ENCODE measurements at regions not wholly inside any gene's neighbourhood (a gene's known extent, or its start where the extent isn't known, plus 50 kb on each side); places are given as distances from the start of the nearest gene placed in this dataset.

- Histone ChIP-seq H3K27me3 (ENCODE audit: insufficient read depth, low read depth, severe bottlenecking) (no peaks in the 10 kb centered on the region), H3K9me3 (ENCODE audit: severe bottlenecking) (no peaks in the 10 kb centered on the region), H3K27ac (peak overlapping the region; percentile 70), H3K4me3 (ENCODE audit: low read depth, low read length) (no peak overlapping the region), H3K36me3 (no peaks in the 10 kb centered on the region)
- no peak for DNase-seq
- TF ChIP-seq CTCF (IDR thresholded peaks at IDR 0.05; ENCODE audit: low read depth, low read length), result no peak
These were observed 251.0 kb downstream of the PTPRU start for GRCh38 chr1:29487291-29487690.

GRCh38 chr1:29485096-29485925 lies 249.0 kb downstream of the PTPRU start:
- Histone ChIP-seq H3K36me3 (no peaks in the 10 kb centered on the region), H3K27ac (no peak overlapping the region), H3K9me3 (ENCODE audit: severe bottlenecking) (no peaks in the 10 kb centered on the region), H3K4me3 (ENCODE audit: low read depth, low read length) (no peak overlapping the region), H3K27me3 (ENCODE audit: insufficient read depth, low read depth, severe bottlenecking) (no peaks in the 10 kb centered on the region)
- TF ChIP-seq CTCF (IDR thresholded peaks at IDR 0.05; ENCODE audit: low read depth, low read length), result no peak
- DNase-seq, result no peak

- Histone ChIP-seq H3K9me3 (ENCODE audit: severe bottlenecking) (no peaks in the 10 kb centered on the region), H3K27ac (no peak overlapping the region), H3K4me3 (ENCODE audit: low read depth, low read length) (no peak overlapping the region), H3K27me3 (ENCODE audit: insufficient read depth, low read depth, severe bottlenecking) (no peaks in the 10 kb centered on the region), H3K36me3 (no peaks in the 10 kb centered on the region)
- DNase-seq, result no peak
- no peak for TF ChIP-seq CTCF (IDR thresholded peaks at IDR 0.05; ENCODE audit: low read depth, low read length)
These were observed 246.7 kb downstream of the PTPRU start for GRCh38 chr1:29482991-29483390.

GRCh38 chr1:29482064-29482463 lies 245.7 kb downstream of the PTPRU start:
- Histone ChIP-seq H3K27me3 (ENCODE audit: insufficient read depth, low read depth, severe bottlenecking) (no peaks in the 10 kb centered on the region), H3K9me3 (ENCODE audit: severe bottlenecking) (no peaks in the 10 kb centered on the region), H3K27ac (no peak overlapping the region), H3K36me3 (no peaks in the 10 kb centered on the region), H3K4me3 (ENCODE audit: low read depth, low read length) (no peak overlapping the region)
- no peak for DNase-seq
- no peak for TF ChIP-seq CTCF (IDR thresholded peaks at IDR 0.05; ENCODE audit: low read depth, low read length)

- no peaks in the 10 kb centered on the region for H3K9me3 ChIP-seq (ENCODE audit: severe bottlenecking)
- no peak overlapping the region for H3K27ac ChIP-seq
- no peaks in the 10 kb centered on the region for H3K27me3 ChIP-seq (ENCODE audit: insufficient read depth, low read depth, severe bottlenecking)
- no peaks in the 10 kb centered on the region for H3K36me3 ChIP-seq
- no peak for DNase-seq
- no peak overlapping the region for H3K4me3 ChIP-seq (ENCODE audit: low read depth, low read length)
- TF ChIP-seq CTCF (IDR thresholded peaks at IDR 0.05; ENCODE audit: low read depth, low read length), result no peak
These were observed 244.7 kb downstream of the PTPRU start for GRCh38 chr1:29481031-29481430.

- Histone ChIP-seq H3K27ac (no peak overlapping the region), H3K4me3 (ENCODE audit: low read depth, low read length) (no peak overlapping the region), H3K9me3 (ENCODE audit: severe bottlenecking) (no peaks in the 10 kb centered on the region), H3K36me3 (no peaks in the 10 kb centered on the region), H3K27me3 (ENCODE audit: insufficient read depth, low read depth, severe bottlenecking) (no peaks in the 10 kb centered on the region)
- no peak for DNase-seq
- no peak for TF ChIP-seq CTCF (IDR thresholded peaks at IDR 0.05; ENCODE audit: low read depth, low read length)
These were observed 242.6 kb downstream of the PTPRU start for GRCh38 chr1:29478879-29479278.
